SK-N-MC (cell line): ENCODE measurements at regions not wholly inside any gene's neighbourhood (a gene's known extent, or its start where the extent isn't known, plus 50 kb on each side); places are given as distances from the start of the nearest gene placed in this dataset.

ENCODE experiments used
- EZH2 ChIP-seq: fragments of 200-600 bp; sonication (generic); IDR thresholded peaks from one replicate; pipeline ENCODE4 v1.6.1; 2017; ENCODE audit warnings: antibody characterized with exemption
- POLR2AphosphoS5 ChIP-seq: IDR thresholded peaks from 2 replicates; pipeline ENCODE4 v1.6.1; 2012; ENCODE audit warnings: mild to moderate bottlenecking, low read depth, low read length, borderline replicate concordance

DNA sequence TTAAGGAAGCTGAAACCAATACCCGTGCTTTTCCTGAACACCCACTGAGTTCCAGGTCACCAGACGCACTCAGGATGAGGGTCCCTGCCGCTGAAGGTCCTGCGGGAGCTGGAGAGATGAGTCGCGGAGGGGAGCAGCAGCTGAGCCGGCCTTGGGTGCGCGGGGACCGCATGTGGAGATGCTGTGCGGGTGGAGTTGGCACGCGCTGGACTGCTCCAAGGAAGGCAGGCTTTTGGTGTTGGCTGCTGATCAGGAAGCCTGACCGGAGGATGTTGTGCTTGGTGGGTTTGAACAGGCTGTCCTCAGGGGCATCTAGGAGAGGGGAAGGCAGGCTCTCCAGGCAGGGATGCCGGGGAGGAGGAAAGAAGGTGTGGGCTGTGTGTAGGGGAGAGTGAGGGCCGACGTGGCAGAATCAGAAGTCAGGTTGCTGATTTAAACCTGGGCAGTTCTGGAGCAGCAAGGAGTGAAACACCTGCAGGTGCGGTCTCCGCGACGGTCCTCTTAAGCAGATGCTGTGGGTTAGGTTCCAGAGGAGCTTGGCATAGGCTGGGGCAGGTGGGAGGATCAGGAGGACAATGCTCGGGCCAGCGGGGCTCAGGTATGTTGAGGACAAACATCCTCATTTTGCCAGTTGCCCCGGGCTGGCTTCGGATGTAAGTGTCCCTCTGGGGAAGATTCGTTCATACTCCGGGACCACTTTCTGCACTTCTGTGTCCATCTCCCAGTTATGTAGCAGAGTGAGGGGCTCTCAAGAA lies 197.5 kb upstream of the B3GAT1 start:
- TF ChIP-seq POLR2AphosphoS5 (no peak), EZH2 (no peak)
